ENCODE measurements at regions not wholly inside any gene's neighbourhood (a gene's known extent, or its start where the extent isn't known, plus 50 kb on each side); places are given as distances from the start of the nearest gene placed in this dataset.

- DNase-seq (ENCODE audit: low read depth), result no peak
Observed at GRCh38 chr14:22097586-22098292, 424.1 kb upstream of the OR4E1 start.

DNA sequence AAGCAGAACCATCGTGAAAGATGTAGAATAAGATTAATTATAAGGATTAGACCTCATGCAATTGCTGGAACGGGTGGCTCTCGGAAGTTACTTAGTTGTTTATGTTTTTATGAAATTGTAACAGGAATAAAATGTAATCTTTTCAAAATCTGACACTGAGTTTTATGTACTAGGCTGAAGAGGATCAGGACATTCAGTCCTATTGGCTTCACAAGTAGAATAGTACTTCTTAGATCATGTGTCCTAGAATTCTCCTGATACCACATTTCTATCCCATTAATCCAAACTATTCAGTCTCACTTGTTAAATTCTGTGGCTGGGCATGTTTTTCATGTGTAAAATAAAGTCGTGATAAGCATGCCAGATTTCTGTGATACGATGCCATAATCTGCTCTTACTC lies 423.5 kb upstream of the OR4E1 start:
- no peak for DNase-seq (ENCODE audit: low read depth)

GRCh38 chr14:22096514-22096895 lies 422.9 kb upstream of the OR4E1 start:
- no peak for DNase-seq (ENCODE audit: low read depth)

DNA sequence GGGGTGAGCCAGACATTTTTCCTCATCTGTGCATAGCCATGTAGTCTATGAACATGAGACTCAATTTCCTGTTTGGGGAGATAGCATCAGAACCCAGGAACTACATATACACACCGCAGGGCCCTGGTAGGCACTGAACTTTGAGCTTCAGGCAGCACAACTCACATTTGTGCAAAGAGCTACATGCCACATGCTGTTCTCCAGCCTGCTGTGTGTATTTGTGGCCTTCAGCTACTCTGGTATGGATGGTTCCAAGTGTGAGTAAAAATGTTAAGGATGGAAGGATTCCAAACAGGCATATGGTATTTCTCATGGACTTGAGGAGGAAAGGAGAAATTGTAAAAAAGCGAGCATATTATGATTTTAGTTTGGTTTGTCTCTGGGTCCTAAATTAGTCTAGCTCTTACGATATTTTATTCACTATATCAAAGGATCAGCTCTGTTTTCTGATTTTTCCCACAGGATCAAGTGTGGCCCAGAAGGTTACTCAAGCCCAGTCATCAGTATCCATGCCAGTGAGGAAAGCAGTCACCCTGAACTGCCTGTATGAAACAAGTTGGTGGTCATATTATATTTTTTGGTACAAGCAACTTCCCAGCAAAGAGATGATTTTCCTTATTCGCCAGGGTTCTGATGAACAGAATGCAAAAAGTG lies 422.4 kb upstream of the OR4E1 start:
- DNase-seq (ENCODE audit: low read depth), result no peak

- no peak for DNase-seq (ENCODE audit: low read depth)
Observed at GRCh38 chr14:22089940-22090339, 416.3 kb upstream of the OR4E1 start.

GRCh38 chr14:22088614-22089342 lies 415.2 kb upstream of the OR4E1 start:
- no peak for DNase-seq (ENCODE audit: low read depth)

GRCh38 chr14:22086131-22086530 lies 412.5 kb upstream of the OR4E1 start:
- no peak for DNase-seq (ENCODE audit: low read depth)

- no peak for DNase-seq (ENCODE audit: low read depth)
Observed at GRCh38 chr14:22084393-22085281, 411.0 kb upstream of the OR4E1 start.

DNA sequence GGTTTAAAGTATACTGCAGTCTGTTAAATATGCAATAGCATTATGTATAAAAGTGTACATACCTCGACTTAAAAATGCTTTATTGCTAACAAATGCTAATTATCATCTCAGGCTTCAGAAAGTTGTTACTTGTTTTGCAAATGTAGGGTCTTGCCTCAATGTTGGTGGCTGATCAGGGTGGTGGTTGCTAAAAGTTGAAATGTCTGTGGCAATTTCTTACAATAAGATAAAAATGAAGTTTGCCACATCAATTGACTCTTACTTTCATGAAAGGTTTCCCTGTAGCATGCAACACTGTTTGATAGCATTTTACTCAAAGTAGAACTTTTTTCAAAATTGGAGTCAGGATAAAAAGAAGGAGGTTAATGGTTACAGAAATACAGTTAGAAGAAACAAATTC lies 407.7 kb upstream of the OR4E1 start:
- no peak for DNase-seq (ENCODE audit: low read depth)

- no peak for DNase-seq (ENCODE audit: low read depth)
Observed at GRCh38 chr14:22079766-22080165, 406.1 kb upstream of the OR4E1 start.

DNA sequence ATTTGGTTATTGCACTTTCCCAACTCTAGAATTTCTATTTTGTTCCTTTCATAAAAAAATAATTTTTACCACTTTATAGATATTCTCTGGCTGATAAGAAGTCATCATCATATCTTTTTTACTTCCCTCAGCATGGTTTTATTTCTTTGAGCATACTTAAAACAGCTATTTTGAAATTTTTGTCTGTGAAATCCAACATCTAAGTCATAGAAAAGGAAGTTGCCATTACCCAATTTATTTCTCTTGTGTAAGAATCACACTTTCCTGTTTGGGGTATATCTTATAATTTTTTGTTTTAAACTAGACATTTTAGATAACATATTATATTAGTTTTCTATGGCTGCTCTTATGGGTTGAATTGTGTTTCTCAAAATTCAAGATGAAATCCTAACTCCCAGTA lies 400.2 kb upstream of the OR4E1 start:
- DNase-seq (ENCODE audit: low read depth), result no peak

- DNase-seq (ENCODE audit: low read depth), result no peak
Observed at GRCh38 chr14:22071006-22071405, 397.4 kb upstream of the OR4E1 start.

- DNase-seq (ENCODE audit: low read depth), result no peak
Observed at GRCh38 chr14:22070119-22070982, 396.7 kb upstream of the OR4E1 start.

DNA sequence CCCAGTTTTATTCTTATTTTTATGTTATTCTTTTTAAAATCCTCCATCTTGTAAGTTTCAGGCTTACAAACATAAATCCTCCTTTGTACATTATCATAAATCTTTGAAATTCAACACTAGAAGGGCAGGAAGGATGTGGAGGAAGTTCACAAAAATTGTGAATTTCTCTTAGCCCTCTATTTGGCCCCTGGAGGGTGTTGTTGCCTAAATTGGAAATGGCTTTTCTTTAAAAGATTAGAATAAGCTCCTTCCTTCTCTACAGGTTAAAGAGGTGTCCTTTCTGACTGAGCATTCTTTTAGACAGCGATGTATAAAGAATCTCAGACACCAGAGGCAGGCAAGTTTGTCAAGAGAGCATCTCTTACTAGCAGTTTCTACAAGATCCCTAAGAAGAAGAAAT lies 391.7 kb upstream of the OR4E1 start:
- no peak for DNase-seq (ENCODE audit: low read depth)

DNA sequence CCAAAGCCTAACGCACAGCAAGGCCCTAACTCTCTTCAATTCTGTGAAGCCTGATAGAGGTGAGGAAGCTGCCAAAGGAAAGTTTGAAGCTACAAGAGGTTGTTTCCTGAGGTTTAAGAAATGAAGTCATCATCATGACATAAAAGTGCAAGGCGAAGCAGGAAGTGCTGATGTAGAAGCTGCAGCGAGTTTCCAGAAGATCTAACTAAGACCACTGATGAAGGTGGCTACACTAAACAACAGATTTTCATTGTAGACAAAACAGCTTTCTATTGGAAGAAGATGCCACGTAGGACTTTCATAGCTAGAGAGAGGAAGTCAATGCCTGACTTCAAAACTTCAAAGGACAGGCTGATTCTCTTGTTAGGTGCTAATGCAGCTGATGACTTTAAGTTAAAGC lies 385.6 kb upstream of the OR4E1 start:
- no peak for DNase-seq (ENCODE audit: low read depth)

DNA sequence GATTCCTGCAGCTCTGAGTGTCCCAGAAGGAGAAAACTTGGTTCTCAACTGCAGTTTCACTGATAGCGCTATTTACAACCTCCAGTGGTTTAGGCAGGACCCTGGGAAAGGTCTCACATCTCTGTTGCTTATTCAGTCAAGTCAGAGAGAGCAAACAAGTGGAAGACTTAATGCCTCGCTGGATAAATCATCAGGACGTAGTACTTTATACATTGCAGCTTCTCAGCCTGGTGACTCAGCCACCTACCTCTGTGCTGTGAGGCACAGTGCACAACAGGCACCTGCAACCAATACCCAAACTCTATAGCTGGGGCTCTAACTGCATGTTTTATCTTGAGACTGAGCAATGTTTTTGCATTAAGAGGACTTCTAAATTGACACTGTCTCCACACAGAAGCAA lies 379.2 kb upstream of the OR4E1 start:
- DNase-seq (ENCODE audit: low read depth), result no peak

DNA sequence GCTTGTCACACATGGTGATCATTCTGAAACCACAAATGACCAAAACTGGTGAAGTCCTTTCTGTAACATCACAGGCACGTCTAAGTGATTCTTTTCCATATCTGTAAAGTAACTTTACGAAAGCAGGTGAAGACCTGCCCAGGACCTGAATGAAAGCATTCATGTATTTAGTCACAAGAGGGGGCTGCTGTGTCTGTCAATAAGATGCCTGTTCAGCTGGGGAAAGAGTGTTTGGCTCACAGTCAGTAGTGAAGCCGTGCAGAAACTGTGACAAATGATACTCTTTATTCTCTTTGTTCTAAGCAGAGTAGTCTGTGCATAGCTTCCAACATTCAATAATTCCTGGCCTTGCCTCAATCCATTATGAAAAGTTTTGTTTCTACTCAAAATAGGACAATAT lies 373.5 kb upstream of the OR4E1 start:
- no peak for DNase-seq (ENCODE audit: low read depth)

DNA sequence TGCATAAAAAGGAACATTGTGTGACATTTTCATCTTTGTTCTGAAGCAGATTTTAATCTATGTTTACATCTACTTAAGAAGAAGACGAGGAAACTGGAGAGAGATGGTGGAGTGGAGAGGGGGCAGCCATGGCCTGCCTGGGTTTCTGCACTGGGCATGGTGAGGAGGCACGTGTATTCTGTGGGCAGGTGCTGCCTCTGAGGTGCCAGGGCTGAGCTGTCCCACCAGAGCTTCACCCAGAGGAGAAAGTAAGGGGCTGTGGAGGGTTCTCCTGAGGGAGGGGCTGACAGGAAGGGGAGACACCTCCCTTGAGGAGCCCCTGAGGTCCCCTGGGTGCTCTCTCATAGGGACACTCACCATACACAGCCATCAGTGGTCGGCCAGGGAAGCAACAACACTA lies 372.4 kb upstream of the OR4E1 start:
- DNase-seq (ENCODE audit: low read depth), result no peak

- no peak for DNase-seq (ENCODE audit: low read depth)
Observed at GRCh38 chr14:22044193-22044592, 370.6 kb upstream of the OR4E1 start.

- no peak for DNase-seq (ENCODE audit: low read depth)
Observed at GRCh38 chr14:22040781-22041125, 367.1 kb upstream of the OR4E1 start.

DNA sequence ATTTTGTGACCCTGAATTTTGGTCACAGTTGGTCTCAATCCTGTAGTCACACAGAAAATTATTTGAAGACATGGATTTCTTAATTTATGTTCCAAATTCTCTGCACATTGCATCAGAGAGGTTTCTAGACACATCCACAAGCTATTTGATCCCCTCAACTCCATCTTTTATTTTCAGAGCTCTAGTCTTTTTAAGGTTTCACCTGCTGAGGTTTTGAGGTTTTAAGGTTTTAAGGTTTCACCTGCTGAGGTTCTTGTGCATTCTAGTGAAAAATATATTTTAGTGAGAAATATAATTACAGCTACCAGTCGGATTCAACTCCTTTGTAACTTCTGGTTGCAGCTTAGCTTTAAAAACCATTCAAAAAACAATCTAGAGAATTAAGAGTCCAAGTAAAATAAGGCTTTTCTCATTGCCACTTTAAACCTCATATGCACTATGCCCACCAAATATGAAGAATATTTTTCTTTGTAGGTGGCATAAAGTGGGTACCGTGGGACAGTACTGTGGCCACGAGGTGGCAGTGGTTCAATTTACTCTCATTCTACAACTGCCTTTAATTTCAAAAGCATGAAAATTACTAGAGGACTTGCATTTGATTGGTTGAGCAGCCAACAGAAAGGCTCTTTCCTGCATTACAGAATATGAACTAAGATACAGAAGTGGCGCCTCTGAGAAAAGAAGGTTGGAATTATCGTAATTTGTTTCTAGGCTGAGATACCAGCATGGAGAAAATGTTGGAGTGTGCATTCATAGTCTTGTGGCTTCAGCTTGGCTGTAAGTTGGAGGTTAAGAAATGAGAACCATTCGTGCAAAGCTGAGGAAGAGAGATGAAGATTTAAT lies 366.5 kb upstream of the OR4E1 start:
- no peak for DNase-seq (ENCODE audit: low read depth)

Measured in stimulated activated CD8-positive, alpha-beta memory T cell treated with anti-CD3 and anti-CD28 coated beads, Interleukin-12 subunit alpha, Interleukin-12 subunit beta, amount 100 ng/mL, for 4 hours (primary cell).